Liver (tissue), 2 donors: ENCODE measurements at regions not wholly inside any gene's neighbourhood (a gene's known extent, or its start where the extent isn't known, plus 50 kb on each side); places are given as distances from the start of the nearest gene placed in this dataset.

Experiments
- TF ChIP-seq, protein P1 (sequence below): IDR thresholded peaks from 2 replicates; pipeline ENCODE4 v1.6.1; 2016; ENCODE audit warnings: antibody characterized with exemption, mild to moderate bottlenecking
- TF ChIP-seq, protein P2 (sequence below): fragments of 150-350 bp; IDR thresholded peaks from 2 replicates; pipeline ENCODE4 v1.5.1; 2017; ENCODE audit warnings: improper control_type of control experiment, low read depth, low read length; ENCODE audit not compliant: missing input control
- TF ChIP-seq, protein P3 (sequence below): IDR thresholded peaks from 2 replicates; pipeline ENCODE4 v1.6.1; 2016; ENCODE audit warnings: antibody characterized with exemption
- donor health status: healthy.

DNA sequence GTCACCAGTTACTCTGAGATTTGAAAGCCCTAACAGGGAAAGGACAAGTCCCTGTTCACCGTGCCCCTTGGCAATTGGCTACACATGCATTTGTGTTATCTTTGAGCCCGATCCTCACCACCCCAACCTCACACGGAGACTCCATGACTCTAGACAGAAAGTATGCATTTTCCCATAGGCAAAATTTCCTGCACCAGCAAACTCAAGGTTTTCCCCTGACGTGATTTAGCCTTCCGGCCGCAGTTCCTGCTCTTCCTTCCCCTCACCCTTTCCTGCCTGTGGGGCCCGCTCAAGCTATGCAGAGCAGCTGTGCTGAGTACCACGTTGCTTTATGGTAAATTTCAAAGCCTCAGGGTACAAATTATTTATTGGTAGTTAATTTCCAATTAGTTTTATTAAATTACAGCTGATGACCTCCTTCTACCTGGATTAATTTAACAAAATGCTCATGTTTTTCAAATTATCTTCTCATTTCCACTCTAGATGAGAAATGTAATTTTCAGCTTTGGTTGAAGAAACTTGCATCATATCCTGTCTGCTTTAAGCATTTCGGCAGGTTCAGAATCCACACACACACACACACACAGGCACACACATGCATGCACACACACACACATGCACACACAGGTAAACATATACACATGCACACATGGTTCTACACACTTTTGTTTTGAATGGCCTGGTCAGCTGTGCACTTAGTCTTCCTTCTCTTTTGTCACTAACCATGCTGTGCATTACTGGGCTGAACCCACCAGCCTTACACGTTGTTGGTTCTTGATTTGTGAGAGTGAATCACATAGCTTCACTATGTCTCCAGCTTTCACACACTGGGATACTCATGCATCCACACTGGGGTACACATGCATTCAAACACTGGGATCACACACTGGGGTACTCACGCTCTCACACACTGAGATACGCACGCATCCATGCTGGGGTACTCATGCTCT is 283.1 kb upstream of the PITRM1 start:
- TF ChIP-seq, protein P1, sequence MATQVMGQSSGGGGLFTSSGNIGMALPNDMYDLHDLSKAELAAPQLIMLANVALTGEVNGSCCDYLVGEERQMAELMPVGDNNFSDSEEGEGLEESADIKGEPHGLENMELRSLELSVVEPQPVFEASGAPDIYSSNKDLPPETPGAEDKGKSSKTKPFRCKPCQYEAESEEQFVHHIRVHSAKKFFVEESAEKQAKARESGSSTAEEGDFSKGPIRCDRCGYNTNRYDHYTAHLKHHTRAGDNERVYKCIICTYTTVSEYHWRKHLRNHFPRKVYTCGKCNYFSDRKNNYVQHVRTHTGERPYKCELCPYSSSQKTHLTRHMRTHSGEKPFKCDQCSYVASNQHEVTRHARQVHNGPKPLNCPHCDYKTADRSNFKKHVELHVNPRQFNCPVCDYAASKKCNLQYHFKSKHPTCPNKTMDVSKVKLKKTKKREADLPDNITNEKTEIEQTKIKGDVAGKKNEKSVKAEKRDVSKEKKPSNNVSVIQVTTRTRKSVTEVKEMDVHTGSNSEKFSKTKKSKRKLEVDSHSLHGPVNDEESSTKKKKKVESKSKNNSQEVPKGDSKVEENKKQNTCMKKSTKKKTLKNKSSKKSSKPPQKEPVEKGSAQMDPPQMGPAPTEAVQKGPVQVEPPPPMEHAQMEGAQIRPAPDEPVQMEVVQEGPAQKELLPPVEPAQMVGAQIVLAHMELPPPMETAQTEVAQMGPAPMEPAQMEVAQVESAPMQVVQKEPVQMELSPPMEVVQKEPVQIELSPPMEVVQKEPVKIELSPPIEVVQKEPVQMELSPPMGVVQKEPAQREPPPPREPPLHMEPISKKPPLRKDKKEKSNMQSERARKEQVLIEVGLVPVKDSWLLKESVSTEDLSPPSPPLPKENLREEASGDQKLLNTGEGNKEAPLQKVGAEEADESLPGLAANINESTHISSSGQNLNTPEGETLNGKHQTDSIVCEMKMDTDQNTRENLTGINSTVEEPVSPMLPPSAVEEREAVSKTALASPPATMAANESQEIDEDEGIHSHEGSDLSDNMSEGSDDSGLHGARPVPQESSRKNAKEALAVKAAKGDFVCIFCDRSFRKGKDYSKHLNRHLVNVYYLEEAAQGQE: no peak
- TF ChIP-seq, protein P2, sequence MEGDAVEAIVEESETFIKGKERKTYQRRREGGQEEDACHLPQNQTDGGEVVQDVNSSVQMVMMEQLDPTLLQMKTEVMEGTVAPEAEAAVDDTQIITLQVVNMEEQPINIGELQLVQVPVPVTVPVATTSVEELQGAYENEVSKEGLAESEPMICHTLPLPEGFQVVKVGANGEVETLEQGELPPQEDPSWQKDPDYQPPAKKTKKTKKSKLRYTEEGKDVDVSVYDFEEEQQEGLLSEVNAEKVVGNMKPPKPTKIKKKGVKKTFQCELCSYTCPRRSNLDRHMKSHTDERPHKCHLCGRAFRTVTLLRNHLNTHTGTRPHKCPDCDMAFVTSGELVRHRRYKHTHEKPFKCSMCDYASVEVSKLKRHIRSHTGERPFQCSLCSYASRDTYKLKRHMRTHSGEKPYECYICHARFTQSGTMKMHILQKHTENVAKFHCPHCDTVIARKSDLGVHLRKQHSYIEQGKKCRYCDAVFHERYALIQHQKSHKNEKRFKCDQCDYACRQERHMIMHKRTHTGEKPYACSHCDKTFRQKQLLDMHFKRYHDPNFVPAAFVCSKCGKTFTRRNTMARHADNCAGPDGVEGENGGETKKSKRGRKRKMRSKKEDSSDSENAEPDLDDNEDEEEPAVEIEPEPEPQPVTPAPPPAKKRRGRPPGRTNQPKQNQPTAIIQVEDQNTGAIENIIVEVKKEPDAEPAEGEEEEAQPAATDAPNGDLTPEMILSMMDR: no peak
- TF ChIP-seq, protein P3, sequence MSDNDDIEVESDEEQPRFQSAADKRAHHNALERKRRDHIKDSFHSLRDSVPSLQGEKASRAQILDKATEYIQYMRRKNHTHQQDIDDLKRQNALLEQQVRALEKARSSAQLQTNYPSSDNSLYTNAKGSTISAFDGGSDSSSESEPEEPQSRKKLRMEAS: no peak
